Frontal cortex (tissue), 3 donors: ENCODE measurements at regions not wholly inside any gene's neighbourhood (a gene's known extent, or its start where the extent isn't known, plus 50 kb on each side); places are given as distances from the start of the nearest gene placed in this dataset.

ENCODE experiments used
- DNase-seq, 2 donors: peaks; one replicate each; pipeline ENCODE4 v3.0.0; 2012; ENCODE audit warnings: low spot score in 2 of 2
- FAIRE-seq: peaks from 2 replicates; lab custom pipeline; 2012; peaks lifted over from hg19 to GRCh38; lab: Jason Lieb, UNC
- donor health status: control.
- donor health status: control.
- donor health status: control.

DNA sequence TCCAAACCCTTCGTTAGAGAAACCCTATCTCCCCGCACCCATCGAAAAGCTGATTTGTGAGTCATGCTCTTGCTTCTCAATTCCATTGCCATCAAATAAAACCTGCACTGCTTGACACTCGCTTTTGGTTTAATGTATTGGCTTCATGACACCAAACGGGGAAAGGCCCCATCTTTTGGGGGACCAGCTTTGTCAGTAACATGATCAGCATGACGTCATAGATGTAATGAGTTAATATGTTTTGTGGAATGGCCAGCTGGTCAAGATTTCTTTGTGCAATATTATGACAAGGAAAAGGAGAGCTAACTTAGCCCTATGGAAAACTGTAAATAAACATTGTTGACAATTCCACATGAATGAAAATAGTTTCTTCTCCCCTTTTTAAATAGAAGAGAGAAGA is 1260.5 kb upstream of the CELF2 start:
- FAIRE-seq (no peak), DNase-seq (no peak)

DNA sequence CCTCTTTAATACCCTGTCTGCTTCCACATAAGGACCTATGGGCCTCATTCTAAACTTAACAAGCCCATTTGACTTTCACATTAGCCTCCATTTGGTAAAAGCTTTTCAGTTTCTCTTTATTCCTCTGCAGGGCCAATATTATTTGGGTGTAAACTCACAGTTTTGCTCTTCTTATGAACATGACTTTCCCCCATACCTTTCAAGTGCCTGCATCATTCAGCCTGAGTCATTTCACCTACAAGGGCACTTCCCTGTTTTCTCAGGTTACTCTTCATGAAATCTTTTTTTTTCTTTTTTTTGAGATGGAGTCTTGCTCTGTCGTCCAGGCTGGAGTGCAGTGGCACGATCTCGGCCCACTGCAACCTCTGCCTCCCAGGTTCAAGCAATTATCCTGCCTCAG is 1258.1 kb upstream of the CELF2 start:
- FAIRE-seq, result no peak
- DNase-seq, result no peak

DNA sequence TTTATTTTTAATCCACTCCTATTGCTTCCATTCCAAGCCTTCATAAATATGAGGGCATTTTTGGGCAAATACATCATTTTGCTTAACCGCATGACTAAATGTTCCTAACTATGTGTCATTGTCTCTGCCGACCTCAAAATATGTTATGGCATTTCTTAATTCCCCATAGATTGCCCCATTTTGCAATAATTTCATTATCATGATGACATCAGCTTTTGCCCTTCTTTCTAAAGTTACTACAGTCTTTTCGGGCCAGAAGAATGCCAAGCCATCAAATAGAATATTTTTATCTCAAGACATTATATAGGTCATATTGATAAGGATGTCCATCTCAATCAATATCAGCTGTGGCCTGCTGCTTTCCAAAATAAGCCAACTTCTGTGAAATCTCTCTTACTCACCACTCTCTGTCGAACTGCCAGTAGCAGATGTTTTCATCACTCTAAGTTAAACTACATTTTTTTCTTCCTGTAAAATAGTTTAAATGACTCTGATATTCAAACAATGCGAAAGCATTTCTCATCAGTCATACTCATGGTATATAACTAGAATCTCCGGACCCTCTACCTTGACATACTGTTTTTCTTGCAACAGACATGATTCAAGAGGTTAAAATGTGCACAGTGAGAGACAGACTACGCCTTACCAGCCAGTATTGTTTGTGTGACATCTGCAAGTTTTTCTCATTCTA is 1254.6 kb upstream of the CELF2 start:
- DNase-seq (no peak), FAIRE-seq (no peak)

DNA sequence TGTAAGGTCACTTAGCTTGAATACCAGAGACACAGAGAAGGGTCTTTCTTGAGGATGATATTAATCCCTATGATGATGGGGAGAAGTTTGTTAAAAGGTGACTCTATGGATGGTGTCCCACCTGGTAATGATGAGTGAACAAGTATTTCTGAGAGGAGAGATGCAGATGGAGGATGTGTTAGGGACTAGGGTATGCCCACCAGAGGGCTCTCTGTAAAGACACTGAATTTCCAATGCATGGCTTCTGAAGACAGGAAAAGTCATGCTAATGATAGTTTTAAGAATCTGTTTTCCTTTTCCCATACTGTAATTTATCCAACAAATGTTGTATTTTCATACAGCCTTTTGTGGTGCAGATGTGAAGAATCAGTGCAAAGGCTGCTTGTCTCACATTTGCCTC is 1250.9 kb upstream of the CELF2 start:
- DNase-seq, result no peak
- FAIRE-seq, result no peak

DNA sequence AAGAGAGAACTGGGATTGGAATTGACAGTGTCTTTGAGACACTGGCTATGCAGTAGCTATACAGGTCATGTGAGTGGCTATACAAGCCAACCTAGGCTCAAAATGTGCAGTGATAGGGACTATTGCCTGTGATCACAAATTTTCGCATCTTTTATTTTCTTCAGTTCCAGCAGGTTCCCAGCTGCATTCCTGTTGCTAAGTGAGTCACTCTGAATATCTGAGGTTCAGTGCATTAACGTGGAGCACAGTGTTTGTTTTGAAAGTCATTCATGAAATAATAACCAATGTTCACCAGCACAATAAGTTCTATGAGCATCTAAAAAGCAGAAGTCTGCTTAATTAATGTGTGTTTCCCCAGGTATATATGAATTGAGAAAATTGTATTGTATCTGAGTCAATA is 1236.0 kb upstream of the CELF2 start:
- FAIRE-seq, result no peak
- DNase-seq, result no peak

DNA sequence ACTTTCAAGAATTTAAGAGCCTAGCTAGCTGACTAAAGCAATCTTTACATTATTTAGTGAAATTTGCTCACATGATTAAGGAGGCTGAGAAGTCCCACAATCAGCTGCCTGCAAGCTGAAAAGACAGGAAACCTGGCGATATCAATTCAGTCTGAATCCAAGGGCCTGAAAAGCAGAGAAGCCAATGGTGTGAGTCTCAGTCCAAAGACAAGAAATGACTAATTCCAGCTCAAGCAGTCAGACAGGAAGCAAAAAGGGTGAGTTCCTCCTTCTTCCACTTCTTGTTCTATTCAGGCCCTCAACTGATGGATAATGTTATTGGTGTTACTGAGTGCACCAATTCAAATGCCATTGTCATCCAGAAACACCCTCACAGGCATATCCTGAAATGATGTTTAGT is 1231.6 kb upstream of the CELF2 start:
- FAIRE-seq, result no peak
- DNase-seq, result no peak

DNA sequence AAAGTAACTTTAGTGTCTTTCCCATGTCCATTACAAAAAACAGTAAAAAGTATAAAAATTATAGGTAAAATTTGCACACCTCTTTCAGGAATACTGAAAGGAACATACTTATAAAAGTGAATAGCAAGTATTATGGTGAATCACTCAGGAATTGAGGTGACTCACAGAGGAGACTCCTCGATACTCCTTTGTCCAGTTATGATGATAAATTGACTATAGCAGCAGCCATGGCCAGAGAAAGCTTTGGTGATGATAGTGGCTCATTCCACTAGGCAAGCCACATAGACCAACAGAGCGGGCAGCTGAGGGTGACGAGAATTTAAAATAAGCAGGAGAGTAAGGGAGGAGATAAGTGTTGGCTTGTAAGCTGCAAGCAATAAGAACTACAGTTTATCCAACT is 1231.1 kb upstream of the CELF2 start:
- FAIRE-seq (no peak), DNase-seq (no peak)

DNA sequence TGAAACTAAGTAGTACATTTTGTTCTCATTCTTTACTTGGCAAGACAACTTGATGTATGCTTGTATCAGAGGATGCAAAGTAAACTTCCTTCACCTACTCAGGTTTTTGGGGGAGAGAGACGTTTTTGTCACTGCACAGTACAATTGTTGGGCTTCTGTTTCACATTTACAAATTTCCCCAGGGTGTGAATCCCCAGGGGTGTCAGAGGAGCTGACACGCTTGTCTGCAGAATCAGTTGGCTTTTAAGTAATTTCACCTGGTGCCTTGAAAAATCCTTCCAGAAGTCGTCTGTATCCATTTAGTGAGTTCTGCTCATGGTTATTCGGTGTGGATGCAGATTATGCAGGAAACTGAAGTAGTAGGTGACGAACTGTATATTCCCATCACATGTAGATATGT is 1227.7 kb upstream of the CELF2 start:
- no peak for FAIRE-seq
- no peak for DNase-seq

DNA sequence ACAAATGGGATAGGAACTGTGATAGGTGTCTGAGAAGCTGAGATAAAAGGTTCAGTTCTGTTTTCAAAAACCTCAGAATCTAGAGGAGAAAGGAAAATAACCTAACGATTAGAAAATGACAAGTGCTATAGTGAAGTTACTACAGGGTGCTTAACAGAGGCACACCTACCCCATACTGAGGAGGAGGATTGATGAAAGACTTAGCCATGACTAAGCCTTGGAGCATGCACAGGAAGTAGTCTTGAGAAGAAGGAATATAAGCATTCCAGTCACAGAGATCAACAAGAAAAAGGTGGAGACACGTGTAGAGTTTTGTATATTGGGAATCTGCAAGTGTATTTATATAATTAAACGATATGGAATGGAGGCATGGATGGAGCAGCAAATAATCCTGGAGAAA is 1225.5 kb upstream of the CELF2 start:
- FAIRE-seq (no peak), DNase-seq (no peak)

DNA sequence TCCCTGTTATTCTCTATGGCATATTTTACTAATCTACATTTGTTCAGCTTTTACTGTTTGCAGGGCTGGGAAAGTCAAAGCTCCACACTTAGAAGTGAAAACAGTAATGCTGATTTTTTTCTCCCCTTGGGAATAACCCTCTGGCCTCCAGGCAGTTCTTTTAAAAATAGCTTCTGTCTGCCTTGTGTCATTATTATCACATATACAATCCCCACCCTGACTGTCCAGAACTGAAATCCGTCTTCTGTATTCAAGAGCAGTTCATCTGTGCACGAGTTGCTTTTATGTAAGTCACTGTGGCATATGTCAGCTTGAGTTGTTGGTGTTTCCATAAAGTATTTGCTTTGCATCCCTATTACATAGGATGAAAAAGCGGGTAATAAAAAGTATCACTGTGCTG is 1221.1 kb upstream of the CELF2 start:
- FAIRE-seq (no peak), DNase-seq (no peak)

DNA sequence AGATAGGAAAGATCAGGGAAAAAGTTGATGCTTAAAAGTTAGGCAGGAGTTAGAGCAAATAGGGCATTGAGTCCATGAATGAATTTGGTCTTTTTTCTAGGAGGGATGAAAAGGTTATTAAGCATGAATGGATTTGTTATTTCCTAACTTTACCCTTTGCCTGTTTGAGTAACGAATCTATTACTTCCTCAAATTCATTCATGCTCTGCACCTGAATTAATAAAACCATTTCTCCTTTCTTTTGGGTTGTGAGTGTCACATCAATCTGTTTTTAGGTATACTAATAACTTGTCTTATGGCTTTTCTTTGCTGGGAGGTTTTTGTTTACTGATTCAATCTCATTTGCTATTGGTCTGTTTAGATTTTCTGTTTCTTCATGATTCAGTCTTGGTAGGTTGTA is 1217.7 kb upstream of the CELF2 start:
- DNase-seq, result no peak
- no peak for FAIRE-seq

DNA sequence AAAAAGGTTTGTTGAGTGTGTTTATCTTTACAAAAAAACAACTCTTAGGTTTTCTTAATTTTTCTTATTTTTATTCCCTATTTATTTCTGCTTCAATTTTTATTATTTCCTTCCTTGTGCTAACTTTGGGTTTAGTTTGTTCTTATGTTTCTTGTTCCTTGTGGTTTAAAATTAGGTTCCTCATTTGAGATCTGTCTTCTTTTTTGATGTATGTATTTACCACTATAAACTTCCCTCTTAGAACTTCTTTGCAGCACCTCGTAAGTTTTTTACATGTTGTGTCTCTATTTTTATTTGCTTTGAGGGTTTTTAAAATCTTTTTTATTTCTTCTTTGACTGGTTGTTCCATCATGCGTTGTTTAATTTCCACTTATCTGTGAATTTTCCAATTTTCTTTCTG is 1217.1 kb upstream of the CELF2 start:
- no peak for FAIRE-seq
- DNase-seq, result no peak

DNA sequence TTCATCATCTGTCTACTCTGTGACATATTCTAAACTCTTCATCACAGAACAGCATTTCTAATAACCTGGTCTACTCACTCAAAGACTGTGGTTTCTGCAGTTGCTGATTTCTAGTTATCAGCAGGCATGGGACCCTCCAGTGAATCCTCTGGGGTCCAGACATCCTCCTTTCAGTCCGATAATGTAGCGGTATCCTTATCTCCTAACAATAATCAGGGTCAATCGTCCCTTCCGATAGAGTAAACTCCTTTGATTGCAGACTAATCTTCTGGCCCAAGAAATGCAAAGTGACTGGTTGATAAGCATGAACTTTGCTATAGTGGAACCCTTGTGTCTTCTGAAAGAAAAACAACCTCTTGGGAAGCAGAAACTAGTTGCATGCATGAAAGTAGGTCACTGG is 1209.8 kb upstream of the CELF2 start:
- DNase-seq (no peak), FAIRE-seq (no peak)

DNA sequence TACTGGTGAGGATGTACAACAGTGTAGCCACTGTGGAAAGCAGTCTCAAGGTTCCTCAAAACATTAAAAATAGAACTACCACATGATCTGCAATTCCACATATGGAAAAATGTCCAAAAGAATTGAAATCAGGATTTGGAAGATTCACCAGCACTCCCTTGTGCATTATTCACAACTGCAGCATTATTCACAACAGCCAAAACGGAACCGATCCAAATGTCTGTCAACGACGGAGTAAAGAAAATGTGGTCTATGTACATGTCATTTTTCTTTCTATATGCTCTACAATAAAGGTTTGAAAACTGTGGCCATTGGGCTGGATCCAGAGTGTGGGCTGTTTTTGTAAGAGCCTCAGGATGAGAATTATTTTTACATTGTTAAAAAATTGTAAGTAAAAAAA is 1206.1 kb upstream of the CELF2 start:
- FAIRE-seq, result no peak
- no peak for DNase-seq

DNA sequence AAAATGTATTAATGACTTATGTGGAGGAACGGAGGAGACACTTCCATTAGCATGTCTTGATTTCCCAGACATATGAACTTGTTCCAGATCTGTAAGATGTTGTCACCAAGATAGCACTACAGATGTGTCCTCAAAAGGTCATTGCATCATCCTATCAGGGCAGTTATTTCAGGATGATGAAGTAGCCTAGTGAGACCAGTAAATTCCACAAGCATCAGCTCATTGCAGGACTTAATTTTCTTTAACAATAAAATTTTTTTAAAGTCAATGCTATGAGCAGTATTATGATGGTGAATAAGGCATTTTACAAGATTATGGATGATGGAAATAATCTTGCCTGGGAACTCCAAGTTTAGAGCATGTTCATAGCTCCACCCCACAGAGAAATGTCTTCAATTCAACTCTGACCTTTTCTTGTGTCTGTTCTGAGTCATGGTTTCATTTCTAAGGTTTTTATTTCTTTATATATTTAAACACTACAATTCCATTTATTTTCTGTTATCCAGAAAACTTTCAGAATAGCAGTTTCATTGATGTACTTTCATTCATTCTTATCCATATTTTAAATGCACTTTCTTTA is 1203.3 kb upstream of the CELF2 start:
- FAIRE-seq, result no peak
- DNase-seq, result no peak

DNA sequence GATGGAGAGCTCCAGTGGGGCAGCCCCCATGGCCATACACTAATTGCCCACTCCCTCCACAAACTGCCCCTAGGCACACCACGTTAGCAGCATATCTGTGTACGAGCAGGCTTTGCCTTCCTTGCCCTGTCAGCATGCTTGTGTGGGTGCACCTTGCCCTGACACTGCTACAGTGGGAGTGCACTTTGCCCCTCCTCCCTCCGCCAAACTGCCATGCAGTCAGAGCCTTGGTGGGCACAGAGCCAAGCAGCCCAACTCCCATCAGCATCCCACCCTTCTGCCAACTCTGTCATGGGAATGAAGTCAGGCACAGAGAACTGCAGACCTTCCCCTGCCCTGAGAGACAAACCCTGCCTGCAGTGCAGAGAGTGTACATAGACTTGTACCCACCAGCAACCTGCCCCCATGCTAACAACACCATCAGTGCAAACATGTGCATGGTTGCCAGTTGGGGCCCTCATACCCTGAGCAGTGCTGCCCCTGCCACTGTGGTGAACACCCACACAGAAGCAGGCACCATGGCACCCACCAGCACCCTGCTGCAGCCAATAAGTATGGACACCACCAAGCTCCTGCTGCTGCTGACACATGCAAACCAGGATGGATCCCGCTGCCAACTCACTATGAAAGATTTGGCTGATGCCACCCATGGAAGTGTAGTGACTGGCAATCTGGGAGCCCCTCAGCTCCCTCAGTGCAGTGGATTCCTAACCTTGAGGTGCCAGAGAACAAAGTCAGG is 1197.7 kb upstream of the CELF2 start:
- no peak for DNase-seq

DNA sequence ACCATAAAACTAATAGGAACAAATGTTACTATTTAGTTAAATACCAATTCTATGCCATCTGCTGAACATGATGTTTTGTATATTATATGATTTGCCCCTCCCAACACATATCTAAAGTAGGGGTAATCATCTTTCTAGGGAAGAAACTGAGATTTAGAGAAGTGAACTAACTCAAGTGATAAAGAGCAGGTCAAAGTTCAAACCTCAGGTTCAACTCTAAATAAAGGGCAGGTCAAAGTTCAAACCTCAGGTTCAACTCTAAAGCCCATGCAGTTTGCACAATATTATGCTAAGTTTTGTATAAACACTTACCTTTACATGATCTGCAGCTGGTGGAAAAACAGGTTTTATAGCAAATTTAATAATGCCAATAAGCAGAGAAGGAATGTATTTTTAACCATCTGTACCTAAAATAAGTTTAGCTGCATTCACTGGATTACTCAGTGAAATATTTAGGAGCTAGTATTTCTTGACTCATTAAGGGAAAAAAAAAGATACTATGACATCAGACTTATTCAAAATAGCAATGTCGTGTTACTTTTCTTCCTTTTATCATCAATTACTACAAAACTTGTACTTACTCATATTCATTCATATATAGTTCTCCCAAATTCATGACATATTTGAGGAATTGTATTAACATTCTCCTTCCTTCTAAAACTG is 1194.3 kb upstream of the CELF2 start:
- no peak for DNase-seq
- no peak for FAIRE-seq

More for the DNA sequence above, 1197.7 kb upstream of the CELF2 start:
- FAIRE-seq, result no peak

DNA sequence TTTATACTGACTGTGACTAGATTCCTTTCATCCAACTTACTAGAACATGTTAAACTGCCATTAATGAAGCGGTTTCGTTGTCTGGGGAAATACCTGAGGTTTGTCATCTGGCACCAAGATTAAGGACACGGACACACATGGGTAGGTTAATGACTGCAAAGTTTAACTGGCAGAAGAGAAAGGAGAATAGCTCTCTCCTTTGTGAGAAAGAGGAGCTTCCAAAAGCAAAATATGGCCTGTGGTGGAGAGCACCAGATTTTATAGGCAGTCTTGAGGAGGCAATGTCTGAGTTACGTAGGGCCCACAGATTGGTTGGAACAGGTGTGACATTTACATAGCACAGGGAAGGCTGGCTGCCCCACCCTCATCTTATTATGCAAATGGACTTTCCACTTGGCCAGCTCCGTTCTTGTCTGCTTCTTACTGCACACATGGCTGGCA is 1193.0 kb upstream of the CELF2 start:
- DNase-seq (no peak), FAIRE-seq (no peak)

DNA sequence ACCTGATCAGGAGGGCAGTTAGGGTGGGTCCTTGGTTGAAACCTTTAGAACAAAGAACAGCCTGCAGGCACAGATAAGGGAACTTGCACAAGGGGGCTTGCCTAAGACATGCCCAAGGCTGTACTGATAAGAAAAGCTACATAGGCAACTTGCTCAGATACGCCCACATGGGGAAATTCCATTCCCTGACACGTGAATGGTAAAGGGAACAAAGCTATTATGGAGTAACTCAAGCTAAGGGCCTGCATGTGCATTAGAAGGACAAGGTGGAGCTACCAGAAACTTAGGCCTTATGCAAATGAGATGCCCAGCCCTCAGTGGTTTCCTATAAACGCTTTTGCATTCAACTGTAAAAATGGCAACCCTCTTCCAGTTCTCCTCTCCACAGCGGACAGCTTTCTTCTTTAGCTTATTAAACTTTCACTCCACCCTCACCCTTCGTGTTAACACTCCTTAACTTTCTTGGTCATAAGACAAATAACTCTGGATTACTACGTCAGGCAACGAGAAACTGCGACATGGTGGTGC is 1192.1 kb upstream of the CELF2 start:
- DNase-seq (no peak), FAIRE-seq (no peak)

DNA sequence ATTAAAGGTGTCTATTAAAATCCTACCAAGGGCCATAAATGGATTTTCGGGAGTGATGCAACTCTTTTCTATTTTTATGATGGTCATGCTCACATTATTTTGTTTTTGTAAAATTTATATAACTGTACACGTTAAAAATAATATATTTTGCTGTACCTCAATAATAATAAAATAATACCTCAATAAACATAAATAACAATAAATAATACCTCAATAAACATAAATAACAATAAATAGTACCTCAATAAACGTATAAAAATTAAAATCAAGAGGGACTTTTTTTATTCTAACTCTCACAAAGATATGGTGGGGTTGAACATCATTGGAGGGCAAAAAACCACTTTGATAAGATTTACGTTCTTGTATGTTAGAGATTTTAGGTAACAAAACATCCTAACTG is 1189.6 kb upstream of the CELF2 start:
- FAIRE-seq (no peak), DNase-seq (no peak)

DNA sequence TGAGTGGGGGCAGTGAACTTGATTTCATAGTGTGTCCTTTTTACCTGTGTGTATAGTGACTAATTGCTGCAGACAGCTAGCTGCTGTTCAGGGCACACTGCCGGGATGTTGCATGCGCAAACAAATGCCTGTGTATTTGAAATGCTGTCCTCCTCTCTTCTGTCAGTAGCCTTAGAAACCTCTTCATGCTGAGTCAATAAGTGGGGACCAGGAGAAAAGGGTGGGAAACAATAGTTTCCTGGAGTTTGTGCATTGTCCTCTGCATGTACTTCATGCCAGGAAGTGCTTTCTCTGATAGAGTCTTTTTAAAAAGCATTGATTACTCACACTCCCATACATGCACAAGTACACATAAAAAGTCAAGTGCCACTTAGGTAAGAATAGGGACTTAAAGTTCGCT is 1183.7 kb upstream of the CELF2 start:
- FAIRE-seq (no peak), DNase-seq (no peak)
